OCI-LY1 (cell line): ENCODE measurements at regions not wholly inside any gene's neighbourhood (a gene's known extent, or its start where the extent isn't known, plus 50 kb on each side); places are given as distances from the start of the nearest gene placed in this dataset.

Experiments
- CTCF ChIP-seq: fragments of 200-600 bp; sonication (generic), shearing (Covaris generic); IDR thresholded peaks from 2 replicates; pipeline ENCODE4 v1.5.1; 2017; ENCODE audit warnings: mild to moderate bottlenecking, antibody characterized with exemption, low read length, moderate library complexity, mixed read lengths
- EZH2 ChIP-seq: fragments of 200-600 bp; sonication (generic), shearing (Covaris generic); IDR thresholded peaks from 2 replicates; pipeline ENCODE4 v1.8.0; 2017; ENCODE audit warnings: borderline replicate concordance, mixed run types, mild to moderate bottlenecking, antibody characterized with exemption, low read length, moderate library complexity, mixed read lengths

DNA sequence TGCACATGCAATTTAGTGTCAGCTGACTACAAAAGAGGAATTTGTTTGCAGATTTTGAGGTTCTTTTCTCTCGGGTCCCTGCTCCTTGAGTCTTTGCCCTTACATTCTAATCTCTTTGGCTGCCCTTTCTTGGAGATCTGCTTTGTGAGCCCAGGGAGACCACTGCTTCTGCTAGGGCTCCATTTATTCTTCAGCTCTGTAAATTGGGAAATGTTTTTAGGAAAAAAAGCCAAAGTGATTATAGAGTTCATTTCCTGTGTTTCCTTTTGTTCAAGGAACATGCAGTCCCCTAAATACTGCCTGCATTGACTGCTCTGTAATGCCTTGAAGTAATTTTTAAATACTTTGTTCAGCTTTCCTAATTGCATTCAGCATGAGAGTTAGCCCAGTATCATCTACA lies 197.4 kb downstream of the CSNK1G3 start:
- TF ChIP-seq CTCF (no peak), EZH2 (no peak)
